Neural progenitor cell (in vitro differentiated cells): ENCODE measurements at regions not wholly inside any gene's neighbourhood (a gene's known extent, or its start where the extent isn't known, plus 50 kb on each side); places are given as distances from the start of the nearest gene placed in this dataset.
"Not testable (repeated sequence)": the region's sequence is repeated elsewhere in the genome, so short reads cannot be mapped to it uniquely, and the experiment has no call there.

Source experiments
- EZH2 ChIP-seq: fragments of 200-600 bp; sonication (generic); IDR thresholded peaks from 2 replicates; pipeline ENCODE4 v1.6.1; 2017; ENCODE audit warnings: antibody characterized with exemption, mild to moderate bottlenecking, moderate library complexity
- EZH2phosphoT487 ChIP-seq: fragments of 200-600 bp; sonication (generic); IDR thresholded peaks from 2 replicates; pipeline ENCODE4 v1.6.1; 2017; ENCODE audit warnings: antibody characterized with exemption
- TF ChIP-seq, protein P1 (sequence below): fragments of 200-600 bp; sonication (generic); IDR thresholded peaks from 2 replicates; pipeline ENCODE4 v1.5.1; 2017; ENCODE audit warnings: antibody characterized with exemption, mild to moderate bottlenecking

DNA sequence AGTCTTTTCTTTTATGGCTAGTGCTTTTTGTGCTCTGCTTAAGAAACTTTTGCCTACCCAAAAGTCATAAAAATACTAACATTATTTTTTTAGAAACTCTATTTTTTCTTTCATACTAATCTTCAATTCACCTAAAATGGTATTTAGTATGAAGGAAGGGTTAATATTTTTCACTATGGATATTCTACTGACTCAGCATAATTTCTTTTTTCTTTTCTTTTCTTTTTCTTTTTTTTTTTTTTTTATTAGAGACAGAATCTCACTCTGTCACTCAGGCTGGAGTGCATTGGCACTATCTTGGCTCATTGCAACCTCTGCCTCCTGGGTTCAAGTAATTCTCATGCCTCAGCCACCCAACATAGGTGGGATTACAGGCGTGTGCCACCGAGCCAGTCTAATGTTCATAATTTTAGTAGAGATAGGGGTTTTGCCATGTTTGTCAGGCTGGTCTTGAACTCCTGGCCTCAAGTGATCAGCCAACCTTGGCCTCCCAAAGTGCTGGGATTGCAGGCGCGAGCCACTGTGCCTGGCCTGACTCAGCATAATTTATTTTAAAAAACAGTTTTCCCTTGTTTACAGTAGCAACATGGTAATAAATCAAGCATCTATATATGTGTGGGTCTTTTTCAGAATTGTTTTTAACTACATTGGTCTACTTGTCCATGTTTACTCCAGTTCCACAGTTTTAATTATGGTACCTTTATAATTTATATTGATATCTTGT lies 91.8 kb downstream of the GYPE start:
- TF ChIP-seq EZH2, EZH2phosphoT487: not testable (repeated sequence)
- TF ChIP-seq, protein P1, sequence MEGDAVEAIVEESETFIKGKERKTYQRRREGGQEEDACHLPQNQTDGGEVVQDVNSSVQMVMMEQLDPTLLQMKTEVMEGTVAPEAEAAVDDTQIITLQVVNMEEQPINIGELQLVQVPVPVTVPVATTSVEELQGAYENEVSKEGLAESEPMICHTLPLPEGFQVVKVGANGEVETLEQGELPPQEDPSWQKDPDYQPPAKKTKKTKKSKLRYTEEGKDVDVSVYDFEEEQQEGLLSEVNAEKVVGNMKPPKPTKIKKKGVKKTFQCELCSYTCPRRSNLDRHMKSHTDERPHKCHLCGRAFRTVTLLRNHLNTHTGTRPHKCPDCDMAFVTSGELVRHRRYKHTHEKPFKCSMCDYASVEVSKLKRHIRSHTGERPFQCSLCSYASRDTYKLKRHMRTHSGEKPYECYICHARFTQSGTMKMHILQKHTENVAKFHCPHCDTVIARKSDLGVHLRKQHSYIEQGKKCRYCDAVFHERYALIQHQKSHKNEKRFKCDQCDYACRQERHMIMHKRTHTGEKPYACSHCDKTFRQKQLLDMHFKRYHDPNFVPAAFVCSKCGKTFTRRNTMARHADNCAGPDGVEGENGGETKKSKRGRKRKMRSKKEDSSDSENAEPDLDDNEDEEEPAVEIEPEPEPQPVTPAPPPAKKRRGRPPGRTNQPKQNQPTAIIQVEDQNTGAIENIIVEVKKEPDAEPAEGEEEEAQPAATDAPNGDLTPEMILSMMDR = not testable (repeated sequence)
